GM12878 (cell line): ENCODE measurements at regions not wholly inside any gene's neighbourhood (a gene's known extent, or its start where the extent isn't known, plus 50 kb on each side); places are given as distances from the start of the nearest gene placed in this dataset.

ENCODE experiments used
- ATAC-seq: fragments of 200-7000 bp; cut with Tn5 transposase; 3 replicates; pipeline ENCODE4 v1.9.1; 2020; ENCODE audit warnings: mild to moderate bottlenecking, moderate library complexity
- BruUV-seq: library from RNA; stranded (reverse); fragments of 400-500 nt; replicated peaks from 2 replicates; lab custom pipeline; 2021; lab: Mats Ljungman, UMichigan
- CTCF ChIA-PET: fragments of 300-600 bp; sonication (Branson Sonifier 250); formaldehyde crosslinking; extraction: SDS; loops from one replicate; lab custom pipeline; 2021; ENCODE audit warnings: inconsistent platforms; lab: Yijun Ruan, JAX
- POLR2A ChIA-PET: fragments of 350-600 bp; formaldehyde crosslinking; extraction: SDS; loops from one replicate; lab custom pipeline; 2021; ENCODE audit warnings: inconsistent platforms; lab: Charles Lee
- RAD21 ChIA-PET: fragments of 300-600 bp; sonication (Branson Sonifier 250); formaldehyde crosslinking; loops from one replicate; lab custom pipeline; 2023; ENCODE audit warnings: antibody characterized with exemption; ENCODE audit not compliant: unreplicated experiment; lab: Charles Lee
- SMC1A ChIA-PET: fragments of 300-600 bp; sonication (Branson Sonifier 250); formaldehyde crosslinking; loops from one replicate; lab custom pipeline; 2023; ENCODE audit not compliant: unreplicated experiment, uncharacterized antibody; lab: Charles Lee
- DNase-seq: peaks from one replicate; pipeline ENCODE4 v3.0.0-alpha.2; 2011; ENCODE audit warnings: low read depth, low spot score
- FAIRE-seq: peaks from 3 replicates; lab custom pipeline; 2011; peaks lifted over from hg19 to GRCh38; lab: Jason Lieb, UNC
- H2AFZ ChIP-seq: 2 replicates; pipeline ENCODE4 v1.6.0; 2011; ENCODE audit warnings: low read depth, low read length, control low read depth; ENCODE audit not compliant: control insufficient read depth
- H3K27ac ChIP-seq: 2 replicates; pipeline ENCODE4 v1.5.1; 2011; ENCODE audit warnings: control low read depth; ENCODE audit not compliant: control insufficient read depth, insufficient read depth
- H3K27me3 ChIP-seq, 2 experiments: replicated peaks in 1 of 2; 2 replicates each; pipeline versions ENCODE4 v1.6.0 to v1.6.1; 2011; ENCODE audit warnings: low read length in 1 of 2; ENCODE audit not compliant: control insufficient read depth in 2 of 2, insufficient read depth in 2 of 2
- H3K36me3 ChIP-seq, 2 experiments: 2 replicates each; pipeline ENCODE4 v1.5.1; 2011; ENCODE audit warnings: low read length in 1 of 2; ENCODE audit not compliant: control insufficient read depth in 2 of 2, insufficient read depth in 2 of 2
- H3K4me1 ChIP-seq: 2 replicates; pipeline ENCODE4 v1.6.1; 2011; ENCODE audit warnings: mild to moderate bottlenecking, low read length, moderate library complexity, mixed read lengths; ENCODE audit not compliant: control insufficient read depth, insufficient read depth
- H3K4me2 ChIP-seq: 2 replicates; pipeline ENCODE4 v1.6.0; 2011; ENCODE audit warnings: control low read depth; ENCODE audit not compliant: control insufficient read depth, insufficient read depth
- H3K4me3 ChIP-seq: fragments of 200-600 bp; sonication (generic); 2 replicates; pipeline ENCODE4 v1.5.1; 2016
- H3K79me2 ChIP-seq: 2 replicates; pipeline ENCODE4 v1.6.0; 2011; ENCODE audit warnings: low read length; ENCODE audit not compliant: control insufficient read depth, insufficient read depth
- H3K9ac ChIP-seq: 2 replicates; pipeline ENCODE4 v1.8.0; 2011; ENCODE audit warnings: low read length, control low read depth, mixed read lengths; ENCODE audit not compliant: control insufficient read depth, insufficient read depth
- H3K9me3 ChIP-seq: replicated peaks from 3 replicates; pipeline ENCODE4 v1.5.1; 2011; ENCODE audit warnings: mild to moderate bottlenecking, low read length; ENCODE audit not compliant: control insufficient read depth, insufficient read depth
- H4K20me1 ChIP-seq: 2 replicates; pipeline ENCODE4 v1.6.0; 2011; ENCODE audit not compliant: control insufficient read depth, insufficient read depth
- EGR1 ChIP-seq, 2 experiments: IDR thresholded peaks; 1 replicate in 1 of 2; 2 replicates in 1 of 2; pipeline ENCODE4 v1.6.1; 2011 to 2012; ENCODE audit warnings: low read depth in 2 of 2, low read length in 2 of 2, borderline replicate concordance in 1 of 2, mild to moderate bottlenecking in 1 of 2, moderate library complexity in 1 of 2
- ESRRA ChIP-seq: IDR thresholded peaks from 2 replicates; pipeline ENCODE4 v1.6.1; 2012; ENCODE audit warnings: mild to moderate bottlenecking, low read length, improper control_type of control experiment
- GABPA ChIP-seq: IDR thresholded peaks from 2 replicates; pipeline ENCODE4 v1.6.1; 2014; ENCODE audit warnings: antibody characterized with exemption, low read depth, mild to moderate bottlenecking, inconsistent platforms
- HDGF ChIP-seq: fragments of 450-650 bp; IDR thresholded peaks from 2 replicates; pipeline ENCODE4 v1.6.1; 2016; ENCODE audit warnings: antibody characterized with exemption
- NR2C2 ChIP-seq: IDR thresholded peaks from 2 replicates; pipeline ENCODE4 v1.6.1; 2011; ENCODE audit warnings: borderline replicate concordance, low read depth; ENCODE audit not compliant: control insufficient read depth, insufficient read length
- PBX3 ChIP-seq: IDR thresholded peaks from 2 replicates; pipeline ENCODE4 v1.6.1; 2011; ENCODE audit warnings: mild to moderate bottlenecking, low read depth, low read length, moderate library complexity; ENCODE audit not compliant: insufficient replicate concordance
- PKNOX1 ChIP-seq: fragments of 450-650 bp; IDR thresholded peaks from 2 replicates; pipeline ENCODE4 v1.6.1; 2016; ENCODE audit warnings: mild to moderate bottlenecking
- RAD51 ChIP-seq: fragments of 450-650 bp; IDR thresholded peaks from 2 replicates; pipeline ENCODE4 v1.6.1; 2016; ENCODE audit warnings: moderate library complexity, mild to moderate bottlenecking, inconsistent platforms
- TAF1 ChIP-seq: IDR thresholded peaks from 2 replicates; pipeline ENCODE4 v1.6.1; 2011; ENCODE audit warnings: mild to moderate bottlenecking, low read depth, low read length, borderline replicate concordance
- TCF3 ChIP-seq: IDR thresholded peaks from 2 replicates; pipeline ENCODE4 v1.6.1; 2012; ENCODE audit warnings: low read depth, mild to moderate bottlenecking, low read length, borderline replicate concordance; ENCODE audit not compliant: insufficient read depth
- WGBS: methylation state at CpG from one replicate; pipeline ENCODE4 v1.1.6; 2016; ENCODE audit warnings: low lambda C conversion rate; ENCODE audit not compliant: insufficient replicate concordance, insufficient coverage; ENCODE audit errors: missing lambda C conversion rate; 5-methylcytosine and 5-hydroxymethylcytosine counted together
- in situ Hi-C: fragments of 300-500 bp; cut with MboI; formaldehyde crosslinking; loops from 9 replicates; pipeline ENCODE4 v1.14.3; 2018; ENCODE audit warnings: mixed read lengths
- intact Hi-C: fragments of 100-400 bp; cut with micrococcal nuclease; formaldehyde crosslinking; loops from one replicate; pipeline ENCODE4 v1.14.2; 2022; ENCODE audit not compliant: unreplicated experiment

- in situ Hi-C loops: no loop called here
- CTCF ChIA-PET: no interaction called here
- no peak for FAIRE-seq
Measured at GRCh38 chr20:5465604-5465927, 145.2 kb downstream of the GPCPD1 start.

GRCh38 chr20:5464901-5465603 is 145.8 kb downstream of the GPCPD1 start:
- RAD21 ChIA-PET: no interaction called here

More at GRCh38 chr20:5465604-5465927, 145.2 kb downstream of the GPCPD1 start:
- Histone ChIP-seq H3K36me3 (no peaks in the 10 kb centered on the region), H3K4me2 (no peak overlapping the region), H2AFZ (no peak overlapping the region), H3K27ac (no peak overlapping the region), H3K9ac (no peak overlapping the region), H3K9me3 (no peaks in the 10 kb centered on the region; the same call in 2 of the 3 replicates), H3K4me1 (no peaks in the 10 kb centered on the region)
- RAD21 ChIA-PET: no interaction called here
- no peak for DNase-seq
- 50% methylated on average over 5 of the region's 5 CpGs for WGBS
- no peak for ATAC-seq
- SMC1A ChIA-PET: no interaction called here
- TF ChIP-seq ESRRA: no peak
- TF ChIP-seq TAF1: no peak
- no peak for TF ChIP-seq TCF3
- no peak for TF ChIP-seq RAD51
- no peak for TF ChIP-seq NR2C2
- TF ChIP-seq PBX3: no peak
- TF ChIP-seq, all 136 proteins: peak for 0
- Histone ChIP-seq H4K20me1 (no peaks in the 10 kb centered on the region), H3K4me3 (no peak overlapping the region), H3K79me2 (no peaks in the 10 kb centered on the region), H3K27me3 (no peaks in the 10 kb centered on the region)
- no TSS peak for BruUV-seq
- POLR2A ChIA-PET: no interaction called here
- intact Hi-C loops: no loop called here

More at GRCh38 chr20:5464901-5465603, 145.8 kb downstream of the GPCPD1 start:
- H3K4me1 ChIP-seq: no peaks in the 10 kb centered on the region
- SMC1A ChIA-PET: no interaction called here
- H3K4me3 ChIP-seq: no peak overlapping the region
- intact Hi-C loops (no loop called here), in situ Hi-C loops (no loop called here)
- 60% methylated on average over 23 of the region's 23 CpGs for WGBS
- no peak overlapping the region for H2AFZ ChIP-seq
- H3K4me2 ChIP-seq: no peak overlapping the region
- H4K20me1 ChIP-seq: no peaks in the 10 kb centered on the region
- H3K79me2 ChIP-seq: no peaks in the 10 kb centered on the region
- POLR2A ChIA-PET: no interaction called here
- FAIRE-seq (no peak), DNase-seq (no peak), ATAC-seq (no peak)
- H3K36me3 ChIP-seq: no peaks in the 10 kb centered on the region
- BruUV-seq: no TSS peak
- TF ChIP-seq EGR1 (IDR thresholded peaks at IDR 0.05; ENCODE audit: borderline replicate concordance in 1 of 2, low read depth in 2 of 2, low read length in 2 of 2) (no peak), PBX3 (no peak), GABPA (no peak), PKNOX1 (no peak), HDGF (no peak)
- H3K9ac ChIP-seq: no peak overlapping the region
- no peak overlapping the region for H3K27ac ChIP-seq
- H3K9me3 ChIP-seq: no peaks in the 10 kb centered on the region; the same call in 2 of the 3 replicates
- CTCF ChIA-PET: no interaction called here
- H3K27me3 ChIP-seq: no peaks in the 10 kb centered on the region
